Stomach smooth muscle (tissue), 2 donors: ENCODE measurements at regions not wholly inside any gene's neighbourhood (a gene's known extent, or its start where the extent isn't known, plus 50 kb on each side); places are given as distances from the start of the nearest gene placed in this dataset.
"Not testable (repeated sequence)": the region's sequence is repeated elsewhere in the genome, so short reads cannot be mapped to it uniquely, and the experiment has no call there.

Experiments used
- H3K27ac ChIP-seq: one replicate; pipeline ENCODE4 v1.7.0; 2013; ENCODE audit warnings: mild to moderate bottlenecking, low read length, inconsistent platforms
- H3K27me3 ChIP-seq, 2 donors: one replicate each; pipeline ENCODE4 v1.7.0; 2013; ENCODE audit warnings: low read length in 2 of 2; ENCODE audit not compliant: insufficient read depth in 2 of 2, control insufficient read depth in 1 of 2
- H3K36me3 ChIP-seq, 2 donors: one replicate each; pipeline ENCODE4 v1.7.0; 2013; ENCODE audit warnings: low read length in 2 of 2; ENCODE audit not compliant: control insufficient read depth in 2 of 2, insufficient read depth in 2 of 2
- H3K4me1 ChIP-seq: one replicate; pipeline ENCODE4 v1.7.0; 2013; ENCODE audit warnings: low read length; ENCODE audit not compliant: control insufficient read depth, insufficient read depth
- H3K4me3 ChIP-seq, 2 donors: one replicate each; pipeline ENCODE4 v1.7.0; 2013; ENCODE audit warnings: low read length in 2 of 2
- H3K9ac ChIP-seq, 2 donors: one replicate each; pipeline ENCODE4 v1.7.0; 2013; ENCODE audit warnings: low read length in 2 of 2, mild to moderate bottlenecking in 1 of 2
- H3K9me3 ChIP-seq, 2 donors: one replicate each; pipeline ENCODE4 v1.7.0; 2013; ENCODE audit warnings: low read length in 2 of 2; ENCODE audit not compliant: control insufficient read depth in 2 of 2
- donor health status: healthy.
- donor health status: Pancreatic carcinoma.

DNA sequence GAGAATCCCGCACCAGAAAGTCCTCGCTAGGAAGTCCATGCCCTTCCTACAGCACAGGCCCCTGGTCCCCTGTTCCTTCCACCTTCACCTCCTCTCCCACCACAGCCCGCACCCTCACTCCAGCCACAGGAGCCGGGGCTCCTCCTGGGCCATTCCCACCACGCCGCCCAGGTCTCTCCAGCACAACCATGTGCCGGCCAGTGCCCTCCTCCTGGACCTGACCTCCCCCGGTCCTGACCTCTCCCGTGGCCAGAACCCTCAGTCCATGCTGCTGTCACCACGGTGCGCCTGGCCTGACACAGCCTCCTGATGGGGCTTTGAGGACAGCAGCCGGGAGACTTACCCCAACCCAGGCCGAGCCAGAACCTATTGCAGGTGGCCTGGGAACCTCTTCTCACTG is 1446.6 kb upstream of the TPTE start:
- not testable (repeated sequence) for H3K9ac ChIP-seq, H3K9me3 ChIP-seq, H3K27ac ChIP-seq

DNA sequence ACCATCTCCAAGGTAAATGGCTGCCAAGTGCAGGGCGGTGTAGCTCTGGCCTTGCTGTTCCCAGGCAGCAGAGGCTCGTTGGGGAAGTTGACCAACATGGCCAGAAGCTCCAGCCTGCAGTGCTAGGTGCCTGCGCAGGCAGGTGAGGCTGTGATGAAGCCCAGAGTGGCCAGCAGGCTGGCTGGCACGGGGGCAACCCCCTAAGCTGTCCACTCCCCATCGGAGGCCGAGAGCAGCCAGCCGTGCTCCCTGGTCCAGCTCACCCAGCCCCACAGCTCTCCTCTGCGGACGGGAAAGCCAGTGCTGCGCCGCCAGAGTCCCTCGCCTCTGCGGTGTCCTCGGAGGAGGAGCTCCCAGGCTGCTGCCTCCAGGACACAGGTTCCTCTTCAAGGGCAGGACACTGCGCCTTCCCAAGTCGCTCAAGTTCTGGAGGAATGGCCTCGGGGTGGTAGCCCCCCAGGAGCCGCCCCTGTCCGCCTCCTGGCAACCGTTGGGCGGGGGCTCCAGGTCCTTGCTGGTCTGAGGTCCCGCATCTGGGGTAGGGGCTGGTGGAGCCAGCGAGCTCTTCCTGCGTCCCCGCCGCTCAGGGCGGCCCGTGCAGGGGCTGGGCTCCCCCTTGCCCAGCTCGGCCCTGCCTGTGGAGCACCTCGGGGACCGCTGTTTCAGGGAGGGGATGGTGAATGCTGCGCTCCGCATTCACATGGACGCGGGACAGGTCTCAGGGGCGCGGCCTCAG is 1438.1 kb upstream of the TPTE start:
- H3K4me1 ChIP-seq, H3K27ac ChIP-seq, H3K36me3 ChIP-seq, H3K9me3 ChIP-seq, H3K27me3 ChIP-seq, H3K9ac ChIP-seq, H3K4me3 ChIP-seq: not testable (repeated sequence)

More for the DNA sequence above, 1446.6 kb upstream of the TPTE start:
- not testable (repeated sequence) for H3K27me3 ChIP-seq, H3K4me3 ChIP-seq, H3K4me1 ChIP-seq, H3K36me3 ChIP-seq

DNA sequence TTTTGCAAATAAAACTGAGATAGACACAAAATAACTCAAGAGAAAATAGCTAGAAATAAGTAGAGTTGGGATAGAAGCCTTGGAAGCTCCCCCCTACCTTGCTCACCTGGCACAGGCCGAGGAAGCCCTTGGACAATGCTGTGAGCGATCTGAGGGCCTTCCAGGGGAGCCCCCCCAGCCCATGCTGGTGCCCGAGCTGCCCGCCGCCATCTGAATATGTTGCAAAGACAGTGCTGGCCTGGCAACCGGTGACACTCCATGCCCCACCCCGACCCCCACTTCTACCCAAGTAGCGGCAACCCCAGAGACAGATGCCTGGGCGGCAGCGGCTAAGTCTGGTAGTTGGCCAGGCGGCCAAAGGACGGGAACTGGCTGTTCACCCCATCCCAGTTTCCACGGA is 1435.1 kb upstream of the TPTE start:
- H3K27me3 ChIP-seq, H3K9ac ChIP-seq, H3K4me1 ChIP-seq, H3K36me3 ChIP-seq, H3K4me3 ChIP-seq, H3K9me3 ChIP-seq, H3K27ac ChIP-seq: not testable (repeated sequence)

DNA sequence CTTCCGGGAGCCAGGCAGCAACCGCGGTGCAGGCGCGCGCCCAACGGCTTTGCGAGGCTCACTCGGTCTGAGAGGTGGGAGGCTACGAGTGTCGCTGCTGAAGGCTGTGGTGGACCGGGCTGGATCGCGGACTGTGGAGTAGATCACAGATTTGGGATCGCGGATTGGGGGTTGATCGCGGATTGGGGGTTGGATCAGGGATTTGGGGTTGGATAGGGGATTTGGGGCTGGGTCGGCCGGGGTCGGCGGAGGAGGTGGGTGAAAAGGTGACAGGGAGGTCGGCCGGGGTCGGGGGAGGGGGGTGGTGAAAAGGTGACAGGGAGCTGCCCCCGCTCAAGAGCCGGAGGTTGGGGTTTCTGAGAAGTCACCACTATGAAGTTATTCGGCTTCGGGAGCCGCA is 1433.6 kb upstream of the TPTE start:
- H3K36me3 ChIP-seq, H3K27me3 ChIP-seq, H3K4me1 ChIP-seq, H3K9ac ChIP-seq, H3K4me3 ChIP-seq, H3K9me3 ChIP-seq, H3K27ac ChIP-seq: not testable (repeated sequence)

DNA sequence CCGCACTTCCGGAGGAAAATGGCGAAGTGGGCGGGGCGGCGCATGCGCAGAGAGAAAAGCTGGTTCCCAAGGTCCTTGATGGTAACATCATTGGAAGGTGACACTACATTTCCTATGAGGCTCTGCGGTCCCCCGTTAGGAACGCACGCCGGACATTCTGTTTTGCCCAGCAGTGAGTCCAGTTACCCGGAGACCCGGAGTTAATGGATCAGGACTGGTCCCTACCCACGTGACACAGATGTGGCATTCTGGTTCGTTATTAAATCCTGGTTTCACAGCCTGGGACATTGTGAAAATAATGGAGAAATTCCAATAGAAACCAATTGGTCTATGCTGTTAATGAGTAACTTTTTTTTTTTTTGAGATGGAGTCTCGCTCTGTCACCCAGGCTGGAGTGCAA is 1391.6 kb upstream of the TPTE start:
- not testable (repeated sequence) for H3K9ac ChIP-seq, H3K36me3 ChIP-seq, H3K9me3 ChIP-seq, H3K4me3 ChIP-seq, H3K27ac ChIP-seq, H3K4me1 ChIP-seq, H3K27me3 ChIP-seq

DNA sequence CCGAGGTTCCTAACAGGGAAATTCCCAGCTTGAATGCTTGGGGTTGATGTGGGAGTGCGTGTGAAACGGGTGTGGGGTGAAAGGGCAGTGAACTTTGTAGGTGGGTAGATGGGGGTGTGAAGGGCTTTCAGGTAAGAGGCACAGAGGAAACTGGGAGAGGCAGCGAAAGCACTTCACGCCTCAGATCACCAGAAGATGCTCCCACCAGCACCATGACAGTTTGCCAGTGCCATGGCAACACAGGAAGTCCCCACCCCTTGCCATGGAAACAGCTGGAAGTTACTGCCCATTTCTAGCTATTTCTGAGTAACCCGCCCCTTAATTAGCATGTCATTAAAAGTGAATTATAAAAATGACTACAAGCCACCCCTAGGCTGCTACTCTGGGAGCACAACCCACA is 1390.6 kb upstream of the TPTE start:
- H3K4me3 ChIP-seq, H3K9me3 ChIP-seq, H3K36me3 ChIP-seq, H3K27me3 ChIP-seq, H3K4me1 ChIP-seq, H3K9ac ChIP-seq, H3K27ac ChIP-seq: not testable (repeated sequence)
